AG10803 (cell line): ENCODE measurements at regions not wholly inside any gene's neighbourhood (a gene's known extent, or its start where the extent isn't known, plus 50 kb on each side); places are given as distances from the start of the nearest gene placed in this dataset.

ENCODE experiments used
- DNase-seq: peaks from one replicate; pipeline ENCODE4 v3.0.0; 2010; ENCODE audit warnings: low read depth
- H3K4me3 ChIP-seq: 2 replicates; pipeline ENCODE4 v1.5.1; 2011; ENCODE audit warnings: mild to moderate bottlenecking, low read length, control low read depth
- TF ChIP-seq, protein P1 (sequence below): conservative IDR thresholded peaks from 2 replicates; pipeline ENCODE4 v1.5.1; 2011; ENCODE audit warnings: mild to moderate bottlenecking, low read length, control low read depth, inconsistent platforms

DNA sequence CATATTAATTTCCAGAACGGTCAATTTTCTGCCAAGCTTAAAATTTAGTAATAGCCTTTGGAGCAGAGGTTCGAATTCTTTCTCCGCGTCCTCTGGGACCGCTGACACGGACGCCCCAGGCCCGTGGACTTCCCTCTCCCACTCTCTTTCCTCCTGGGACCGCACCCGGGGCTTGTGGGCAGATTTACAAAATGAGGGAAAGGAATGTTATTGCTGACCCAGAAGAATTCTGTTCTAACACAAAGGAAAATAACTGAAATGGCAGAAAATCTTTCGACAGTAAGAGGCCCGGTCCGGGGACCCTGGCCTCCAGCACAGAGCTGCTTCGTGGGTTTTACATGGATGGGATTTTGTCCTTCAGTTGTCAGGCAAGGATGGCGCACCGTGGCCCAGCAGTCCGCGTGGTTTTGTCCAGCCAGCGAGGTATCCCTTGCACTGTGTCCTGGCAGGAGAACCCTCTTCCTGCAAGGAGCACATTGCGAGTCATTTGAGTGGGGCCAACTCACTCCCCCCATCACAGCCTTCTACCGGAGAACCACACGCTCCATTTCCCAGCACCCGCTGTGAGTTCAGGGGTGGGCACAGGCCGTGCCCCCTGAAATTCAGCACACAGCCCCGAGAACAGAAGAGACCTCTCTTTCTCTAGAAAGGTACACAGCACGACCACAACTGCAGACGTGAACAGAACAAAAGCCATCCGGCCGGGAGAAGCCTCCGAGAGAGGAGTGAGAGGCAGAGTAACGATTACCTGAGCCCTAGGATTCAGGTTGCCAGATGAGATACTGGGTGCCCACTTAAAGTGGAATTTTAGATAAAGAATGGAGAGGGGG, 106.0 kb upstream of the AFDN start:
- no peak for DNase-seq
- no peak overlapping the region for H3K4me3 ChIP-seq
- TF ChIP-seq, protein P1, sequence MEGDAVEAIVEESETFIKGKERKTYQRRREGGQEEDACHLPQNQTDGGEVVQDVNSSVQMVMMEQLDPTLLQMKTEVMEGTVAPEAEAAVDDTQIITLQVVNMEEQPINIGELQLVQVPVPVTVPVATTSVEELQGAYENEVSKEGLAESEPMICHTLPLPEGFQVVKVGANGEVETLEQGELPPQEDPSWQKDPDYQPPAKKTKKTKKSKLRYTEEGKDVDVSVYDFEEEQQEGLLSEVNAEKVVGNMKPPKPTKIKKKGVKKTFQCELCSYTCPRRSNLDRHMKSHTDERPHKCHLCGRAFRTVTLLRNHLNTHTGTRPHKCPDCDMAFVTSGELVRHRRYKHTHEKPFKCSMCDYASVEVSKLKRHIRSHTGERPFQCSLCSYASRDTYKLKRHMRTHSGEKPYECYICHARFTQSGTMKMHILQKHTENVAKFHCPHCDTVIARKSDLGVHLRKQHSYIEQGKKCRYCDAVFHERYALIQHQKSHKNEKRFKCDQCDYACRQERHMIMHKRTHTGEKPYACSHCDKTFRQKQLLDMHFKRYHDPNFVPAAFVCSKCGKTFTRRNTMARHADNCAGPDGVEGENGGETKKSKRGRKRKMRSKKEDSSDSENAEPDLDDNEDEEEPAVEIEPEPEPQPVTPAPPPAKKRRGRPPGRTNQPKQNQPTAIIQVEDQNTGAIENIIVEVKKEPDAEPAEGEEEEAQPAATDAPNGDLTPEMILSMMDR = no peak

- TF ChIP-seq, protein P1 = no peak
- DNase-seq = no peak
- no peak overlapping the region for H3K4me3 ChIP-seq
Measured at GRCh38 chr6:167721291-167721690, 105.4 kb upstream of the AFDN start.

GRCh38 chr6:167722634-167723309, 103.9 kb upstream of the AFDN start:
- TF ChIP-seq, protein P1 = no peak
- H3K4me3 ChIP-seq = no peak overlapping the region
- no peak for DNase-seq

- DNase-seq = no peak
- no peak overlapping the region for H3K4me3 ChIP-seq
- TF ChIP-seq, protein P1 = no peak
Measured at GRCh38 chr6:167726043-167726621, 100.6 kb upstream of the AFDN start.

GRCh38 chr6:167730441-167730840, 96.3 kb upstream of the AFDN start:
- no peak for DNase-seq
- no peak overlapping the region for H3K4me3 ChIP-seq
- TF ChIP-seq, protein P1 = no peak

- H3K4me3 ChIP-seq = no peak overlapping the region
- TF ChIP-seq, protein P1 = no peak
- DNase-seq = no peak
Measured at GRCh38 chr6:167731216-167731615, 95.5 kb upstream of the AFDN start.
